Activated CD4-positive, alpha-beta T cell treated with anti-CD3 and anti-CD28 coated beads, Interleukin-2, amount 50 U/mL, for 4 hours (primary cell): ENCODE measurements at regions not wholly inside any gene's neighbourhood (a gene's known extent, or its start where the extent isn't known, plus 50 kb on each side); places are given as distances from the start of the nearest gene placed in this dataset.
"Not testable (repeated sequence)": the region's sequence is repeated elsewhere in the genome, so short reads cannot be mapped to it uniquely, and the experiment has no call there.

ENCODE experiments used
- DNase-seq, 2 experiments: peaks; one replicate each; pipeline ENCODE4 v3.0.0-alpha.2; 2020

- not testable (repeated sequence) for DNase-seq
These were observed 286.6 kb upstream of the C1QTNF3 start for GRCh38 chr5:34329611-34330108.

DNA sequence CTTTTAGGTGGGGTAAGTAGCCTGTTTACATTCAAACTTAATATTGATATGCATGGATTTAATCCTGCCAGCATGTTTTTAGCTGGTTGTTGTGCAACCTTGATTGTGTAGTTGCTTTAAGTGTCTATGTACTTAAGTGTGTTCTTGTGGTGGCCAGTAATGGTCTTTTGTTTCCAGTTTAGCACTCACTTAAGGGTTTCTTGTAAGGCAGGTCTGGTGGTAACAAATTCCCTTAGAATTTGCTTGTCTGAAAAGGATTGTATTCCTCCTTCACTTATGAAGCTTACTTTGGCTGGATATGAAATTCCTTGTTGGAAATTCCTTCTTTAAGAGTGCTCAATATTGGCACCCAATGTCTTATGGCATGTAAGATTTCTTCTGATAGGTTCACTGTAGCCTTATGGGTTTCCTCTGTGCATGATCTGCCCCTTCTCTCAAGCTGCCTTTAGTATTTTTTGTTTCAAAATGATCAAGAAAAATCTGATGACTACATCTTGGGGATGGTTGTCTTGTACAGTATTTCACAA, 289.0 kb upstream of the C1QTNF3 start:
- DNase-seq, result not testable (repeated sequence)

DNA sequence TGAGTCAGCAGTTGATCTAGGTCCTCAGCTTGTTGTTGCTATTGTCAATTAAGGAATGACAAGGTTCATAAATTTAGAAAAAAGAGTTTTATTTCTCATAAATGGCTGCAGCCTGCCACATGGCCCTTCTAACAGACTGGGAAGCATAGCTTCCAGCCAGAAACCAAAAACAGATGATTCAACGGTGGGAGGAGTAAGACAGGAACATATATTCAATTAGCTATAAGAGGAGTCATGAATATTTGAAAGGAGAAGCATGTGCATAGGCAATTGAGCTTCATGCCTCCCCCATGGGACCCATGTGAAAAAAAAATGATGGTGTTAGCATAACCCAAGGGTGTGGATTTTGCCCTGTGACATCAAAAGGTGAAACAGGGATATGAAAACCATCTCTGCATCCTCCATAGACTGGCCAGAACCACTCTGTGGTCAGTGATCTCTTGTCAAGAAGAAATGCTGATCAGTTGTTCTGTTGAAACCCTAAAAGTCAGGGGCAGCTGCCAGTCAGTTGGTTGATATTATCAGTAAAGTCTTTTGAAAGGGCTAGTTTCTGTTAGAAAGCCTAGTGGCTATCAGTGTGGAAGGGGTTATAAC, 296.5 kb upstream of the C1QTNF3 start:
- not testable (repeated sequence) for DNase-seq

DNA sequence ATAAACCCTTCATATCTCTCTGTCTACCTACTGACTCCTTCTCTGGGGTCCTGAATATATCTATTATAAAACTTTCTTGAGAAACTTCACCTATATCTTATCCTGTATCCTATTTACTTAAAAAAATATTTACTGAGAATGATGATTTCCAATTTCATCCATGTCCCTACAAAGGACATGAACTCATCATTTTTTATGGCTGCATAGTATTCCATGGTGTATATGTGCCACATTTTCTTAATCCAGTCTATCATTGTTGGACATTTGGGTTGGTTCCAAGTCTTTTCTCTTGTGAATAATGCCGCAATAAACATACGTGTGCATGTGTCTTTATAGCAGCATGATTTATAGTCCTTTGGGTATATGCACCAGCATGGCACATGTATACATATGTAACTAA, 301.7 kb upstream of the RAI14 start:
- DNase-seq, result not testable (repeated sequence)

- not testable (repeated sequence) for DNase-seq
These were observed 284.7 kb upstream of the RAI14 start for GRCh38 chr5:34371417-34371816.

GRCh38 chr5:34371817-34372216, 284.3 kb upstream of the RAI14 start:
- DNase-seq, result not testable (repeated sequence)

DNA sequence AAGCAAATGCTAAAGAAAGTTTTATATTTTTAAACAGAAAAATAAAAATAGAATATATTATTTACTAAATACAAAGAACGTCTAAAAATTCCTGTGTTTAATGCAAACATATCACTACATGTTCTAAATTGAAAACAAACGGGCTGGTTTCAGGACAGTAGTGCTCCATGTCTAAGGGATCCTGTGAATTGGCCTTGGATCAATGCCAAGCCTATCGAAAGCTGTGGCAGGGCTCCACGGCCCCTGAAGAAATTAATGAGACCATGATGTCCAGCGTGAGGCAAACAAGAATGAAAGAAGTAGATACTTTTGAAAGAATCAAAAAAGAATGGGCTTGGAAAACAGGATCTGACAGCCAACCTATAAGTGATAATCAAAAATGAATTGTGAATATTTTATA, 283.4 kb upstream of the RAI14 start:
- not testable (repeated sequence) for DNase-seq

- DNase-seq, result not testable (repeated sequence)
These were observed 278.5 kb upstream of the RAI14 start for GRCh38 chr5:34377651-34378050.

GRCh38 chr5:34378498-34378897, 277.6 kb upstream of the RAI14 start:
- not testable (repeated sequence) for DNase-seq

DNA sequence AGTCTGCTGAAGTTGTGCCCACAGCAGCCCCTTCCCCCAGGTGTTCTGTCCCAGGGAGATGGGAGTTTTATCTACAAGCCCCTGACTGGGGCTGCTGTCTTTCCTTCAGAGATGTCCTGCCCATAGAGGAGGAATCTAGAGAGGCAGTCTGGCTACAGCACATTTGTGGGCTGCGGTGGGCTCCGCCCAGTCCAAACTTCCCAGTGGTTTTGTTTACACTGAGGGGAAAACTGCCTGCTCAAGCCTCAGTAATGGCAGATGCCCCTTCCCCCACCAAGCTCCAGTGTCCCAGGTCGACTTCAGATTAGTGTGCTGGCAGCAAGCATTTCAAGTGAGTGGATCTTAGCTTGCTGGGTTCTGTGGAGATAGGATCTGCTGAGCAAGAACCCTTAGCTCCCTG, 267.4 kb upstream of the RAI14 start:
- DNase-seq, result not testable (repeated sequence)

GRCh38 chr5:34409373-34409772, 246.8 kb upstream of the RAI14 start:
- no peak for DNase-seq

DNA sequence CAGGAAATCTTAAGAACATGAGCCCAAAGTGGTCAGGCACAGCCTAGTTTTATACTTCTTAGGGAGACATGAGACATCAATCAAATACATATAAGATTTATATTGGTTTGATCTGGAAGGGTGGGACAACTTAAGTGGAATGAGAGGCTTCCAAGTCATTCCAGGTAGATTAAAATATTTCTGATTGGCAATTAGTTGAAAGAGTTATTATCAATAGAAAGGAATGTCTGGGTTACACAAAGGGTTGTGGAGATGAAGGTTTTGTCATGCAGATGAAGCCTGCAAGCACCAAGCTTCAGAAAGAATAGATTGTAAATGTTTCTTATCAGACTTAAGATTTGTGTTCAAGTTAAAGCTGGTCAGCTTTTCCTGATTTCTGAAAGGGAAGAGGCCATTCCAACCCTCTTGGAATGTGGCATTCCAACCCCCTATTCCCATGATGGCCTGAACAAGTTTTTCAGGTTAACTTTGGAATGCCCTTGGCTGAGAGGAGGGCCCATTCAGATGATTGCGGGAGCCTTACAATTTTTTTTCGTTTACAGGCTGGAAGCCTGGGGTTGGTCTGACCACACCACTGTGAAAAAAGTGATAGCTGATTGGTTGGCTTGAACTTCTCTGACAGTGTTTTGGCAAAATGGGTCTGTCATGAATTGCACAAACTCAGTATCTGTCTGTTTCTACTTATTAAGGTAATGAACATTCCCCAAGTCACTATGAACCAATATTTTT, 245.6 kb upstream of the RAI14 start:
- DNase-seq, result no peak

DNA sequence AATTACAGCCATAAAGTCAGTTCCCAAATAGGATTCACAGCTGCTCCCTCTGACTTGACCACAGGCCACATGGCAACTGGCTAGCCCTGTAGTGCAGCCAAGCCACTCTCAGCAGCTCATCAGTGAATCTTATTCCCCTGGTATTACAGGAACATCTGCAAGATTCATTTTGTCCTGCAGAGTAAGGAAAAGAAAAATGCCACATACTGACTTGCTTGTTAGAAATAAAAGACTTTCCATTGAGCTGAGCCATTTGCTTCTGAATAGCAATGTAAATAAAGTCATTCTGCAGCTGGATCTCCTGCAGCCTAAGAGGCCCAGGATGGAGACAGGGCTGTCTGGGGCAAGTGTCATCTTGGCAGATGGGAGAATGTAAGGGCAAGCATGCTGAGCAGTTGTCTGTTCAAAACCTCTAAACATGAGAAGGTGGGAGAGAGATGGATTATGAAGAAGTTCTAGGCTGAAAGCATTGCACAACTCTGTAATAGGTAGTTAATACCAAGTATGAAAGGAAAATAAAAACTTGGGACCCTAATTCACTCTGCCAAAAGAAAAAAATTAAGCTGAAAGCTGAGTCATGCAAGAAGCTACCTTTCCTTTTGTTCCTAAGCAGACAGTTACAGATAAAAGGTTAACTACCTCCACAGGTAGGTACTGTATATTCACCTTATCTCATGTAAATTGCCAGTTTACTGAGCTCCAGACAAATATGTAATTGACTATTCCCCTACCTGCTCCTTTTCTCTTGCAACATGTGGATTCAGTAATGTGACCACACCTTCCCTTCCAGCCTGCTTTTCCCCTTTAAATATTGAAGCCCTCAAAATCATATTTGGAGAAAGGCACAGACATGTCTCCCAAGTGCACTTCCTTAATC, 244.4 kb upstream of the RAI14 start:
- DNase-seq, result no peak

DNA sequence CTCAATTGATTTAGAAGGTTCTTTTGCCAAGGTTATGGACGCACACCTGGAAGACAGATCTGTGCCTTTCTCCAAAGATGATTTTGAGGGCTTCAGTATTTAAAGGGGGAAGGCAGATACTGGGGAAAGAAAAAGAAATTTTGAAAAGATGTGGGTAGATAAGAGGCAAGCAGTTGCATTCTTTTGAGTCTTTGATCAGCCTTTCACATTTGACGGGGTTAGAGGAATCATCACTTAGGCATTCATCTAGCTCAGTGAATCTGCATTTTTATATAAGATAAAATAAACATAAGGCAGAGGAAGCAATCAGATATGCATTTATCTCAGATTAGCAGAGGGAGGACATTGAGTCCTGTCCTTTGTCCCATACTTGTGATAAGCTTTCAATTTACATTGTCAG, 243.4 kb upstream of the RAI14 start:
- no peak for DNase-seq

GRCh38 chr5:34415559-34416198, 240.4 kb upstream of the RAI14 start:
- DNase-seq, result no peak

GRCh38 chr5:34416501-34417008, 239.6 kb upstream of the RAI14 start:
- no peak for DNase-seq

DNA sequence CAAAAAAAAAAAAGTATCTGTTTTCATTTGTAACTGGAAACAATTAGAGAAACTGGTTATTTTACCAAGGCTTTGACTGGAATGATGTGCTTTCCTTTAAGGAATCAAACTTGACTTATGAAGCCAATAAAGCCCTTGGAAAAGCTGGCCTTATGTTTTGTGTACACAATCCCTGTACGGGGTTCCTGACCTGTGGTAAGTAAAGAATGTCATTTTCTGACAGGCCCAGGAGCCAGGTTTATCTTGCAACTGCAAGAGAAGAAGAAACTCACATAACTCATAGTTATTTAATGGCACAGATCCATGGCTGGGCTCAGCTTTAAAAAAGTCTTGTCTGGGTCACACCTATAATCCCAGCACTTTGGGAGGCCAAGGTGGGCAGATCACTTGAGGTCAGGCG, 235.9 kb upstream of the RAI14 start:
- not testable (repeated sequence) for DNase-seq

GRCh38 chr5:34436761-34437501, 219.2 kb upstream of the RAI14 start:
- DNase-seq, result no peak

- no peak for DNase-seq
These were observed 216.5 kb upstream of the RAI14 start for GRCh38 chr5:34439601-34440000.

GRCh38 chr5:34441767-34442166, 214.4 kb upstream of the RAI14 start:
- DNase-seq, result not testable (repeated sequence)

DNA sequence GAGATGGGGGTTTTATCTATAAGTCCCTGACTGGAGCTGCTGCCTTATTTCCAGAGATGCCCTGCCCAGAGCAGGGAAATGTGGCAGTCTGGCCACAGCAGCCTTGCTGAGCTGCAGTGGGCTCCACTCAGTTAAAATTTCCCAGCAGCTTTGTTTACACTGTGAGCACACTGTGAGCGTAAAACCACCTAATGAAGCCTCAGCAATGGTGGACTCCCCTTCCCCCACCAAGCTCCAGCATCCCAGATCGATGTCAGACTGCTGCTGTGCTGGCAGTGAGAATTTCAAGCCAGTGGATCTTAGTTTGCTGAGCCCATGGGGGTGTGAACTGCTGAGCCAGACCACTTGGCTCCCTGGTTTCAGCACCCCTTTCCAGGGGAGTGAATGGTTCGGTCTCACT, 208.7 kb upstream of the RAI14 start:
- no peak for DNase-seq

DNA sequence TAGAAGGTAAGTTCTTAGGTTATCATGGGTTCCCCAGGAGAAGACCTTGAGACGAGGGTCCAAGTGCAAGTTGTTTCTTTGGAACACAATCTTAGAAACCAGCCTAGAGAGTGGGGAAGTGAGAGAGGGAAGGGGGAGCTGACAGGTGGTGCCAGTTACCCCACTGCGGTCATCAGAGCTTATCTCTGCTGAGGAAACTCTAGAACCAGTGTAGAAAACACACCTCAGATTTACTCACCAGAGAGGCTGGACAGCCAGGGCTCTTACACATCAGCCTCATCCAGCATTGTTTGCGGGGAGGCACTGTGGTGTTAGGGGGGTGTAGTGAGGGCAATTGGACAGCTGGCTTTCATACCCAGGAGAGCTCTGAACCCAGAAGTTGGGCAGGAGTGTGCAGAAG, 206.5 kb upstream of the RAI14 start:
- no peak for DNase-seq
